Activated CD4-positive, alpha-beta T cell treated with anti-CD3 and anti-CD28 coated beads for 4 hours (primary cell): ENCODE measurements at regions not wholly inside any gene's neighbourhood (a gene's known extent, or its start where the extent isn't known, plus 50 kb on each side); places are given as distances from the start of the nearest gene placed in this dataset.
"Not testable (repeated sequence)": the region's sequence is repeated elsewhere in the genome, so short reads cannot be mapped to it uniquely, and the experiment has no call there.

ENCODE experiments used
- DNase-seq, 2 donors: peaks; one replicate each; pipeline ENCODE4 v3.0.0-alpha.2; 2020

GRCh38 chr9:1115370-1115769 is 65.2 kb downstream of the DMRT2 start:
- no peak for DNase-seq

- no peak for DNase-seq
Measured at GRCh38 chr9:1117439-1117838, 67.3 kb downstream of the DMRT2 start.

GRCh38 chr9:1120500-1121165 is 70.5 kb downstream of the DMRT2 start:
- DNase-seq, result no peak

DNA sequence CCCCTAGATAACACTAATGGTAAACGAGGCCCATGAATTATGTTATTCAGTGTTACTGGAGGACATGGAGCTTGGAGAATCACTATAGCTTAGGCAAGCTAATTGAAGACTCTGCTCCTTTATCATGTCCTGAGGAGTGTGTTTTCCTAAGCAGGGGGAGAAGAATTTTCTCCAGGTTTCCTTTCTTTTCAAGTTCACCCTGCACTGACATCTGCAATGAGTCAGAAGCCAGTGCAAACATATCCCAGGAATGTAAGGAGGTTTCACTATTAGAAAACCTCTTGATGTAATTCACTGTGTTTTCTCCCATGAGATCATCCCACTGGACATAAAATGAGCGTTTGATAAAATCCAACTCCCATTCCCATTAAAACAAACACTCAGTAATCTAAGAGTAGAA is 75.6 kb downstream of the DMRT2 start:
- no peak for DNase-seq

DNA sequence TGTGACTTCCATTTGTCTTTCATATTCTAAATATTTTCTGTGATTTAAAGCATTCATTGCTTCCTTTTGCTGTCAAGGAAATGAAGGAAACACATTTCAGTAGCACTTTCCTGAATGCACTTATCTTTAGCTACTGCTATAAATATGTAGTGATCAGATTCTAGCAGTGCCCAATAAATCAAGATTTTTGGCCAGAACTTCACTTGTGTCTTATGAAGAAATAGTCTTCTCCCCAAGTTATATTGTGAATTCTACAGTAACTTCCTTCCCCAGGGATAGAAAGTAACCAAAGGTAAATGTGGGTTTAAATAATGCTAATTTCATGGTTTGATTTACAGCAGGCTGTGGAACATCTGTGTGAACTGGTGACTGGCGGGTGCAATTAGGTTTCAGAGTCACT is 77.9 kb downstream of the DMRT2 start:
- DNase-seq, result no peak

GRCh38 chr9:1129382-1129781 is 79.2 kb downstream of the DMRT2 start:
- no peak for DNase-seq

DNA sequence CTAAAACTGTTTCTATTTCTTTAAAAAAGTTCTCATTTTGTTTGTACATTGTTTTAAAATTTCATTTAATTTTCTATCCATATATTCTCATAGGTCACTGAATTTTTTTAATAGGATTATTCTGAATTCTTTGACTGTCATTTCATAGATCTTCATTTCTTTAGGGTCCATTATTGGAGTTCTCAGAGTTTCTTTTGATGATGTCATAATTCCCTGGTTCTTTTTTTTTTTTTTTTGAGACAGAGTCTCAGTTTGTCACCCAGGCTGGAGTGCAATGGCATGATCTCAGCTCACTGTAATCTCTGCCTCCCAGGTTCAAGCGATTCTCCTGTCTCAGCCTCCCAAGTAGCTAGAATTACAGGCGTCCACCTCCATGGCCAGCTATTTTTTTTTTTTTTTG is 89.9 kb downstream of the DMRT2 start:
- no peak for DNase-seq

GRCh38 chr9:1151691-1152090 is 101.5 kb downstream of the DMRT2 start:
- DNase-seq, result no peak

DNA sequence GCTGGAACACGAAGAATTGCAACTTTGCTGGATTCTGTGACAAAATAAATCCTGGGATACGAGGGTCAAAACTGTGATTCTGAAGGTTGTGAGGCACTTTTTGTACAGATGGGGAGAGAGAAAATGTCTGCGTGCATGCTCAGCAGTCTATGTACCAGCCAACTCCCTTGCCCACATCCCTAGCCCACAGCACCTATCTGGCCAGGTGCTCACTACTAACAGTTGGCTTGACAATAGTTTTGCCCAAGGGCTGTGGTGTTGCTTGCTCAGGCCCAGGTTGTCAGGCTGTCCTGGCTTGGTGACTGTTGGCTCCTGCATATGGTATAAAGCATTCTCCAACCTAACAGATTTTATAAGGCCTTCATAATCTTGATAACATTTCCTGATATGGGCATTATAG is 102.0 kb downstream of the DMRT2 start:
- no peak for DNase-seq

- no peak for DNase-seq
Measured at GRCh38 chr9:1154739-1155138, 104.6 kb downstream of the DMRT2 start.

DNA sequence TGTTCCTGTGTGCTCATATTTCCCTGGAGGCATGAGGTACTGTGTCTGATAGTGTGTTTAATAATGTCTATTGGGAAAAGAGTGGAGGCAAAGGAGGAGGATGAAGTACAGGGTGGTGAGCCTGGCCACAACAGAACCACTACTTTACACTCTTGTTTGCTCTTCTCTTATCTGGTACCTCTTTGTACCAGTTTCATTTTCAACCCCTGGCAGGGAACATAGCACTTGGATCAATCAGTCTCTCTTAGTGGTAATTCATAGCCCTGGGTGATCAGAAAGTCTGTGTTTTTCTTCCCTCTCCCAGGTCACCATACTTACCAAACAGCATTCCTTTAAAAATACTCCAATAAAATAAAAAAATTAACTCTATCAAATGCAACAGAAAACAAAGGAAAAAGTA is 105.4 kb downstream of the DMRT2 start:
- no peak for DNase-seq

GRCh38 chr9:1156794-1157550 is 106.8 kb downstream of the DMRT2 start:
- DNase-seq, result no peak

- no peak for DNase-seq
Measured at GRCh38 chr9:1157836-1158235, 107.7 kb downstream of the DMRT2 start.

GRCh38 chr9:1170918-1171317 is 120.8 kb downstream of the DMRT2 start:
- DNase-seq, result no peak

GRCh38 chr9:1171546-1171945 is 121.4 kb downstream of the DMRT2 start:
- no peak for DNase-seq

DNA sequence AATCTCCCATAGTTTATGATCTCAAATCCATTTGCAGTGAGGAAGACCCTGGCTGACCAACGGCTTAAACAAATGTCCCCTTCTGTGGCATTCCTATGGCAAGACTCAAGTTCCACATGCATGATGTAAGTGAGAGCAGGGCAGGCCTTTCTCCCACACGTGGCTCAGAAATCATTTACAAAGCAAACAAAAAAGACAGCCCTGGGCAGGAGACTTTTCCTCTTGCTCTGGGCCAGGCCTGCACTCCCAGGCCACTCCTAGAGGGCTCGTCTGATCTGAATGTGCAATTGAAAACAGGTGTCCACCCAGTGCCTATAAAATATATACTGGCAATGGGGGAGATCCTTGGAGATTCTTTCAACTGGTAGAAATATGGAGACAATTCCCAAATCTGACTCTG is 123.1 kb downstream of the DMRT2 start:
- DNase-seq, result no peak

DNA sequence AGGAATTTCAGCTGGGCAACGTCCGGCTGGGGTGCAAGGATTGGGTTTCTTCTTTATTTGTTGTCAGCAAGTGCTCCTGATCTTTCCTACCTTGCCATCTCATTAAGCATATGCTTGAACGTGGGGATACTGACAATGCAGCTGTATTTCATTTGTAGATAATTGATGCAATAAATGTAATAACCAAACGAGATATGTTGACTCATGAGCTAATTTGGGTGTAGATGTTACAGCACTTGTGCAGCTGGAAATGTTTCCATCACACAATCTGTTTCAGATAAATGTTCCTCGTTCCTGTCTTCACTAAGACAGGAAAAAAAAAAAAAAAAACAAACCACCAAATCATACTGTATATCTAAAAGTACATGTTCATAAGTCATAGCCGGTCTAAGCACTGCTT is 123.8 kb downstream of the DMRT2 start:
- no peak for DNase-seq

DNA sequence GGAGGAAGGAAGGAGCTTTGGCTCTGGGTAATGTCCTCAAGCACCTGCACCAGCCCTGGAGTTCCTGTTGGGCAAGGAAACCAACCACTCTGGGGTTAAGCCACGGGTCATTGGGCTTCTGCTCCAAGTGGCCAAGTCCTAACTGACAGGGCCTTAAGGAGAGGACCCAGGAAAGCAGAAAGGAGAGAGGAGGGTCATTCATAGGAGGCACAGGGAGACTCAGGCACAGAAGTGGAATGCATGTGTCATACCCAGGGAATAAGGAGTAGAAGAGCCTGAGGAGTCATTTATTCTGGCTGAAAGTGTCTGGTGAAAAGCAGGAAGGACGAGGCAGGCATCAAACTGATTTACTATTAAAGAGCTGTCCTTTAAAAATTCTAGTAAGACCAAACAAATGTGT is 129.2 kb downstream of the DMRT2 start:
- no peak for DNase-seq

DNA sequence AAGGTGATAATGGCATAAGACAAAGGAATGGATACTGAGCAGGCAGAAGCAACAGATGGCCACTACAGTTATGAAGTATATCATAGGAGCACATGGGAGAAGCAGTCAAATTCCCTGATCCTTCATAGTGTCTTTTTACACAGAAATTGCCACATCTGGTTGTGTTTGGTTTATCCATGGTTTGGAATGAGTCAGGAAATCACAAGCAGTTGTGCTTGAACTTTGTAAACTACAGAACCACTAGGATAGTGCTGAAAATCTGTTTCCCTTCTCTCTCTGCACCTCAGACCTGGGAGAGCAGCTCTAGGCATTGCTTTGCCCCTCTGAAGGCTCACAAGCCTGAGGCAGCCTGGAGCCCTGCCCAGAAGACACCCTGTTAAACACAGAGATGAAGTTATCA is 134.0 kb downstream of the DMRT2 start:
- no peak for DNase-seq

GRCh38 chr9:1187137-1187536 is 137.0 kb downstream of the DMRT2 start:
- not testable (repeated sequence) for DNase-seq

DNA sequence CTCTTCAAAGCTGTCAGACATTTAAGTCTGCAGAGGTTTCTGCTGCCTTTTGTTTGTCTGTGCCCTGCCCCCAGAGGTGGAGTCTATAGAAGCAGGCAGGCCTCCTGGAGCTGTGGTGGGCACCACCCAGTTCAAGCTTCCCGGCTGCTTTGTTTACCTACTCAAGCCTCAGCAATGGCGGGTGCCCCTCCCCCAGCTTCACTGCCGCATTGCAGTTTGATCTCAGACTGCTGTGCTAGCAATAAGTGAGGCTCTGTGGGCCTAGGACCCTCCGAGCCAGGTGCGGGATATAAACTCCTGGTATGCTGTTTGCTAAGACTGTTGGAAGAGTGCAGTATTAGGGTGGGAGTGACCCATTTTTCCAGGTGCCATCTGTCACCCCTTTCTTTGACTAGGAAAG is 145.5 kb downstream of the DMRT2 start:
- not testable (repeated sequence) for DNase-seq

DNA sequence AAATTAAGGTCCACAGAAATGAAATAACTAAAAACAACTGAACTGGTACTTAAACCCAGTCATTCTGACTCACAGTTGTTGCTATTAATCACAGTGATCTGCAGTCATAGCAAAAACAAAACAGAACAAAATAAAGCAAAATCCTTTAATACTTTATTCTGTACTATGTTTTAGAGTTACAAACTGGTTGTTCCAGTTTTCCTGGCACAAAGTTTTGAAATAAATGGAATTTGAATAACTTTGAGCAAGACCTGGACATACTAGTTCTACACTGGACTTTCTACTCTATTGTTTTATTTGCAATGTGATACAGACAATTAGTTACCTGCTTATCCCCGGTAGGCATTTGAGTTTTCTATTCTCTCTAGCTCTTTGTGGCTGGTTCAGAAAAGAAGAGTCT is 147.9 kb downstream of the DMRT2 start:
- no peak for DNase-seq

GRCh38 chr9:1200847-1201251 is 150.7 kb downstream of the DMRT2 start:
- DNase-seq, result no peak

GRCh38 chr9:1201262-1201661 is 151.1 kb downstream of the DMRT2 start:
- no peak for DNase-seq

- no peak for DNase-seq
Measured at GRCh38 chr9:1201901-1202300, 151.7 kb downstream of the DMRT2 start.
